GM12873 (cell line): ENCODE measurements at regions not wholly inside any gene's neighbourhood (a gene's known extent, or its start where the extent isn't known, plus 50 kb on each side); places are given as distances from the start of the nearest gene placed in this dataset.

ENCODE experiments used
- CTCF ChIP-seq: IDR thresholded peaks from 2 replicates; pipeline ENCODE4 v1.5.1; 2012; ENCODE audit warnings: low read depth, mild to moderate bottlenecking, moderate library complexity, low read length, control low read depth; ENCODE audit not compliant: insufficient read depth; ENCODE audit errors: missing control alignments

DNA sequence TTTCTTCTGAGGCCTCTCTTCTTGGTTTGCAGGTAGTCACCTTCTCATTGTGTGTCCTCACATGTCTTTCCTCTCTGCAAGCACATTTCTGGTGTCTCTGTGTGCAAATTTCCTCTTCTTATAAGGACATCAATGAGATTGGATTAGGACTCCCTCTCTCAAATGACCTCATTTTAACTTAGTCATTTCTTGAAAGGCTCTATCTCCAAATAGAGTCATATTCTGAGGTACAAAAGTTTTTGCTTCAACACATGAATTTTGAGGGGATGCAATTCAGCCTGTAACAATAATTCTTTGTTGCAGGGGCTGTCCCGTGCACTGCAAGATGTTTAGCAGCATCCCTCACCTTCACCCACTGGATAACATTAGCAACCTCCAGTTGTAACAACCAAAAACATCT, 115.0 kb upstream of the DCBLD2 start:
- TF ChIP-seq CTCF, result no peak

GRCh38 chr3:99013777-99014315, 112.4 kb upstream of the DCBLD2 start:
- no peak for TF ChIP-seq CTCF

DNA sequence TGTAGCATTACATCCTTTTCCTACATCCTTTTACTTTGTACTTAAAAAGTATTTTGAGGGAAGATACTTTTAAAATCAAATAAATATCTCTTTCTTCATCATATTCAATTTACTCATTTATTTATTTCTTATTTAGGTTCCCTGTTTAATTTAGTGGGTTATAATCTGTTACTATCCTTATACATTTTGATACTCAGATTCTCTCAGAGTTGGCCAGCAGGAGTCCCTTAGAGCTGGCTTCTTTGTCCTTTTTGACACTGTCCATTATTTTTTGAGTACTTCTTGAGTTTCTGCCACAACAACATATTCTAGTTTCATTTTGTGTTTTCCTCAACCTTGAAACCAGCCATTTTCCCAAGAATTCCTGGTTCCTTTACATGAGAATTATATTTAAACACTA, 111.6 kb upstream of the DCBLD2 start:
- no peak for TF ChIP-seq CTCF

DNA sequence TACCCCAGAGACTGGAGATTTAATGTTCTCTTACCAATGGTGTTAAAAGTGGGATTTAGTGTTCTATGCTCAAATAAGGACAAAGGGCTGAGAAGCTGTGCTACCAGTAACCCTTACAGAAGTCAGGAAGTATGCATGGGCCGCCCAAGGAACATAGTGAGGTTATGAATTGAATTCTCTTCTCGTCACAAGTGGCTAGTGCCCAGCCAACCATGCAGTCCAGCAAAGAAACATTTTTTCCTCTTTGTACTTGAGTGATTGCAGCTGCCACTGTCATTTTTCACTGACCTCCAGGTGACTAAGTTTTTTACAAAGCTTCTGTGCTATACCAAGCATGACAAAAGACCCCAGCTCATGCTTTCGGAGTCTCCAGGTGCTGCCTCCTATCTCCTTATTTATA, 110.6 kb upstream of the DCBLD2 start:
- no peak for TF ChIP-seq CTCF

DNA sequence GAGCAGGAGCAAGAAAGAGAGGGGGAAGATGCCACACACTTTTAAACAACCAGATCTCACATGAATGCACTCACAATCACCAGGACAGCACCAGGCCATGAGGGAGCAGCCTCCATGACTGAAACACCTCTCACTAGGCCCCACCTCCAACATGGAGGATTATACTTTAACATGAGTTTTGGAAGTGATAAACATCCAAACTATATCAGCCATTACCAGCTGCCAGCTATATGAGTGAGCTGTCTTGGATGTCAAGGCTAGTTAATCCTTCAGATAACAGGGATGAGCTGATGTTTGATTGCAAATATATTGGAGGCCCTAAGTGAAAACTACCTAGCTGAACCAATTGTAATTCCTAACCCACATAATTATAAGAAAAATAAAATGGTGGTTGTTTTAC, 108.4 kb upstream of the DCBLD2 start:
- TF ChIP-seq CTCF, result no peak

GRCh38 chr3:99006686-99007085, 105.2 kb upstream of the DCBLD2 start:
- TF ChIP-seq CTCF, result no peak

DNA sequence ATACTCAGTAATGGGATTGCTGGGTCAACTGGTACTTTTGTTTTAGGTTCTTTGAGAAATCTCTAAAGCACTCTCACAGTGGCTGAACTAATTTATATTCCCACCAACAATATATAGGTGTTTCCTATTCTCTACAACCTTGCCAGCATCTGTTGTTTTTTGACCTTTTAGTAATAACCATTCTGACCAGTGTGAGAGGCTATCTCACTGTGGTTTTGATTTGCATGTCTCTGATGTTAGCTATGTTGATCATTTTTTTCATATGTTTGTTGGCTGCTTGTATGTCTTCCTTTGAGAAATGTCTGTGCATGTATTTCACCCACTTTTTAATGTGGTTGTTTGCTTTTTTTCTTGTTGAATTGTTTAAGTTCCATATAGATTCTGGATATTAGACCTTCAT, 98.2 kb upstream of the DCBLD2 start:
- TF ChIP-seq CTCF, result no peak
